Suprapubic skin (tissue), 4 donors: ENCODE measurements at regions not wholly inside any gene's neighbourhood (a gene's known extent, or its start where the extent isn't known, plus 50 kb on each side); places are given as distances from the start of the nearest gene placed in this dataset.

Experiments
- CTCF ChIP-seq, 2 donors: fragments of 200-600 bp in 1 of 2; fragments of 450-650 bp in 1 of 2; sonication (generic) in 1 of 2; IDR thresholded peaks; one replicate each; pipeline ENCODE4 v1.5.1; 2016 to 2019; ENCODE audit warnings: antibody characterized with exemption in 2 of 2, mild to moderate bottlenecking in 1 of 2, moderate library complexity in 1 of 2
- EP300 ChIP-seq: sonication (generic); formaldehyde crosslinking; IDR thresholded peaks from one replicate; pipeline ENCODE4 v1.6.1; 2017; ENCODE audit warnings: antibody characterized with exemption
- POLR2A ChIP-seq, 2 donors: fragments of 450-650 bp; IDR thresholded peaks; one replicate each; pipeline ENCODE4 v1.6.1; 2017; ENCODE audit warnings: antibody characterized with exemption in 2 of 2, mild to moderate bottlenecking in 2 of 2, moderate library complexity in 2 of 2
- POLR2AphosphoS5 ChIP-seq, 3 donors: sonication (generic); formaldehyde crosslinking; IDR thresholded peaks; one replicate each; pipeline ENCODE4 v1.6.1; 2017; ENCODE audit warnings: antibody characterized with exemption in 3 of 3

DNA sequence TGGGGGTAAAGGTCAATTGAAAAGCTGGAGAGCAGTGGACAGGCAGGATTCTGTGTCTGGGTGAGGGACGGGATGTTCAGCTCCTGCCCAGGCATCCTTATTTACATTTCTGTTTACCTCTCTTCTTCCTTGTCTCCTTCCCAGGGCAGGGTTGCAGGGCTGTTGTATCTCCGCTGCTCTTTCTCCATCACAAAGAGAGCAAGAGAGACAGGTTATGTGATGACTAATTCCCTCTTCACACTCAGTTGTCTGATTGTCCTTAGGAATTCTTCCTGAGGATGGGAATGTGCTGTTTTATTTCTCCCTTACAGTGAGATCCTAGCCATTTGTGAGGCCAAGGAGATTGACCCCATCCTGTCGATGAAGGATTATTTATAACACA is 104.9 kb downstream of the VPREB1 start:
- TF ChIP-seq POLR2A (IDR thresholded peaks at IDR 0.05), result no peak
- TF ChIP-seq CTCF (IDR thresholded peaks at IDR 0.05), result no peak
- TF ChIP-seq POLR2AphosphoS5 (IDR thresholded peaks at IDR 0.05), result no peak
- TF ChIP-seq EP300, result no peak
